ENCODE measurements at regions not wholly inside any gene's neighbourhood (a gene's known extent, or its start where the extent isn't known, plus 50 kb on each side); places are given as distances from the start of the nearest gene placed in this dataset.

- H3K4me3 ChIP-seq (ENCODE audit: low read depth in 1 of 5, low read length in 5 of 5) = no peak overlapping the region
- no peak overlapping the region for H3K27ac ChIP-seq (ENCODE audit: low read depth, low read length)
- H3K4me1 ChIP-seq (ENCODE audit: control insufficient read depth in 5 of 5, insufficient read depth in 5 of 5, low read length in 5 of 5) = peaks cover 0 to 8% (median 7%) of the 10 kb centered on the region in 5 donors
- H3K36me3 ChIP-seq (ENCODE audit: control insufficient read depth in 5 of 5, insufficient read depth in 5 of 5, low read length in 5 of 5) = no peaks in the 10 kb centered on the region
- H3K9me3 ChIP-seq (ENCODE audit: control insufficient read depth in 5 of 5, low read length in 5 of 5) = no peaks in the 10 kb centered on the region
- H3K9ac ChIP-seq (ENCODE audit: low read length in 5 of 5) = no peak overlapping the region
- no peaks in the 10 kb centered on the region for H3K27me3 ChIP-seq (ENCODE audit: control insufficient read depth in 5 of 5, insufficient read depth in 4 of 5, low read length in 5 of 5)
Measured at GRCh38 chr11:13224324-13224723, 53.3 kb upstream of the BMAL1 start.

- no peak overlapping the region for H3K27ac ChIP-seq (ENCODE audit: low read depth, low read length)
- H3K4me1 ChIP-seq (ENCODE audit: control insufficient read depth in 5 of 5, insufficient read depth in 5 of 5, low read length in 5 of 5) = peaks cover 0 to 17% (median 16%) of the 10 kb centered on the region in 5 donors
- no peaks in the 10 kb centered on the region for H3K36me3 ChIP-seq (ENCODE audit: control insufficient read depth in 5 of 5, insufficient read depth in 5 of 5, low read length in 5 of 5)
- no peak overlapping the region for H3K9ac ChIP-seq (ENCODE audit: low read length in 5 of 5)
- no peak overlapping the region for H3K4me3 ChIP-seq (ENCODE audit: low read depth in 1 of 5, low read length in 5 of 5)
- H3K9me3 ChIP-seq (ENCODE audit: control insufficient read depth in 5 of 5, low read length in 5 of 5) = no peaks in the 10 kb centered on the region
- H3K27me3 ChIP-seq (ENCODE audit: control insufficient read depth in 5 of 5, insufficient read depth in 4 of 5, low read length in 5 of 5) = no peaks in the 10 kb centered on the region
Measured at GRCh38 chr11:13225038-13226001, 52.3 kb upstream of the BMAL1 start.

- Histone ChIP-seq H3K9me3 (ENCODE audit: control insufficient read depth in 5 of 5, low read length in 5 of 5) (no peaks in the 10 kb centered on the region), H3K4me1 (ENCODE audit: control insufficient read depth in 5 of 5, insufficient read depth in 5 of 5, low read length in 5 of 5) (peaks cover 0 to 20% (median 19%) of the 10 kb centered on the region in 5 donors), H3K27ac (ENCODE audit: low read depth, low read length) (no peak overlapping the region), H3K4me3 (ENCODE audit: low read depth in 1 of 5, low read length in 5 of 5) (no peak overlapping the region), H3K9ac (ENCODE audit: low read length in 5 of 5) (no peak overlapping the region), H3K27me3 (ENCODE audit: control insufficient read depth in 5 of 5, insufficient read depth in 4 of 5, low read length in 5 of 5) (no peaks in the 10 kb centered on the region), H3K36me3 (ENCODE audit: control insufficient read depth in 5 of 5, insufficient read depth in 5 of 5, low read length in 5 of 5) (no peaks in the 10 kb centered on the region)
Measured at GRCh38 chr11:13227676-13228255, 49.8 kb upstream of the BMAL1 start.

All from subcutaneous abdominal adipose tissue (tissue), 5 donors.